ENCODE measurements at regions not wholly inside any gene's neighbourhood (a gene's known extent, or its start where the extent isn't known, plus 50 kb on each side); places are given as distances from the start of the nearest gene placed in this dataset.
"Not testable (repeated sequence)": the region's sequence is repeated elsewhere in the genome, so short reads cannot be mapped to it uniquely, and the experiment has no call there.

- not testable (repeated sequence) for TF ChIP-seq CTCF, POLR2A, POLR2AphosphoS5 (IDR thresholded peaks at IDR 0.05)
Observed at GRCh38 chr20:17861620-17862019, 107.0 kb downstream of the SNX5 start.

Data from breast epithelium (tissue), 3 donors.